ENCODE measurements at regions not wholly inside any gene's neighbourhood (a gene's known extent, or its start where the extent isn't known, plus 50 kb on each side); places are given as distances from the start of the nearest gene placed in this dataset.

- TF ChIP-seq CTCF (IDR thresholded peaks at IDR 0.05) = no peak
- Mint-ChIP-seq H3K4me1 (peaks cover 10% of the 10 kb centered on the region), H3K27ac (no peak overlapping the region), H3K4me3 (no peak overlapping the region), H3K27me3 (peaks cover 3% of the 10 kb centered on the region), H3K9me3 (peaks cover 4% of the 10 kb centered on the region), H3K36me3 (ENCODE audit: low read depth) (no peaks in the 10 kb centered on the region)
- DNase-seq (no peak), ATAC-seq (ENCODE audit: low read depth) (no peak)
- ChIA-PET CTCF (no interaction called here), POLR2A (no interaction called here)
- intact Hi-C loops (cut with micrococcal nuclease) = no loop called here
Observed at GRCh38 chr14:97107080-97107479, 309.9 kb downstream of the VRK1 start.

- Mint-ChIP-seq H3K4me3 (no peak overlapping the region), H3K9me3 (peaks cover 4% of the 10 kb centered on the region), H3K4me1 (peaks cover 10% of the 10 kb centered on the region), H3K36me3 (ENCODE audit: low read depth) (no peaks in the 10 kb centered on the region), H3K27ac (no peak overlapping the region), H3K27me3 (peaks cover 3% of the 10 kb centered on the region)
- ChIA-PET CTCF (no interaction called here), POLR2A (no interaction called here)
- ATAC-seq (ENCODE audit: low read depth) (no peak), DNase-seq (no peak)
- intact Hi-C loops (cut with micrococcal nuclease) = no loop called here
- TF ChIP-seq CTCF (IDR thresholded peaks at IDR 0.05) = no peak
Observed at GRCh38 chr14:97107760-97108159, 310.6 kb downstream of the VRK1 start.

GRCh38 chr14:97109234-97109633 is 312.1 kb downstream of the VRK1 start:
- POLR2A ChIA-PET = no interaction called here
- H3K4me1 Mint-ChIP-seq = peaks cover 10% of the 10 kb centered on the region

GRCh38 chr14:97113339-97113738 is 316.2 kb downstream of the VRK1 start:
- no peak for ATAC-seq (ENCODE audit: low read depth)
- POLR2A ChIA-PET = no interaction called here
- TF ChIP-seq CTCF (IDR thresholded peaks at IDR 0.05) = no peak

More at GRCh38 chr14:97109234-97109633, 312.1 kb downstream of the VRK1 start:
- no peaks in the 10 kb centered on the region for H3K27me3 Mint-ChIP-seq
- ATAC-seq (ENCODE audit: low read depth) (no peak), DNase-seq (no peak)
- no peaks in the 10 kb centered on the region for H3K36me3 Mint-ChIP-seq (ENCODE audit: low read depth)
- no peak overlapping the region for H3K4me3 Mint-ChIP-seq
- CTCF ChIA-PET = no interaction called here
- H3K9me3 Mint-ChIP-seq = peaks cover 4% of the 10 kb centered on the region
- no peak overlapping the region for H3K27ac Mint-ChIP-seq
- intact Hi-C loops (cut with micrococcal nuclease) = no loop called here
- TF ChIP-seq CTCF (IDR thresholded peaks at IDR 0.05) = no peak

GRCh38 chr14:97116546-97116945 is 319.4 kb downstream of the VRK1 start:
- CTCF ChIA-PET = no interaction called here

More at GRCh38 chr14:97113339-97113738, 316.2 kb downstream of the VRK1 start:
- DNase-seq = no peak
- no peak overlapping the region for H3K27ac Mint-ChIP-seq
- no peaks in the 10 kb centered on the region for H3K4me1 Mint-ChIP-seq
- intact Hi-C loops (cut with micrococcal nuclease) = no loop called here
- CTCF ChIA-PET = no interaction called here
- peaks cover 4% of the 10 kb centered on the region for H3K9me3 Mint-ChIP-seq
- no peak overlapping the region for H3K4me3 Mint-ChIP-seq
- H3K27me3 Mint-ChIP-seq = peaks cover 10% of the 10 kb centered on the region
- no peaks in the 10 kb centered on the region for H3K36me3 Mint-ChIP-seq (ENCODE audit: low read depth)

More at GRCh38 chr14:97116546-97116945, 319.4 kb downstream of the VRK1 start:
- intact Hi-C loops (cut with micrococcal nuclease) = no loop called here
- no peaks in the 10 kb centered on the region for H3K36me3 Mint-ChIP-seq (ENCODE audit: low read depth)
- H3K27me3 Mint-ChIP-seq = peaks cover 10% of the 10 kb centered on the region
- no peak for TF ChIP-seq CTCF (IDR thresholded peaks at IDR 0.05)
- POLR2A ChIA-PET = no interaction called here
- no peak overlapping the region for H3K27ac Mint-ChIP-seq
- ATAC-seq (ENCODE audit: low read depth) (no peak), DNase-seq (no peak)
- H3K9me3 Mint-ChIP-seq = no peaks in the 10 kb centered on the region
- peaks cover 2% of the 10 kb centered on the region for H3K4me1 Mint-ChIP-seq
- no peak overlapping the region for H3K4me3 Mint-ChIP-seq

Data from activated B cell treated with CpG ODN at 0.5 μM for 24 hours (primary cell).